ENCODE measurements at regions not wholly inside any gene's neighbourhood (a gene's known extent, or its start where the extent isn't known, plus 50 kb on each side); places are given as distances from the start of the nearest gene placed in this dataset.
"Not testable (repeated sequence)": the region's sequence is repeated elsewhere in the genome, so short reads cannot be mapped to it uniquely, and the experiment has no call there.

DNA sequence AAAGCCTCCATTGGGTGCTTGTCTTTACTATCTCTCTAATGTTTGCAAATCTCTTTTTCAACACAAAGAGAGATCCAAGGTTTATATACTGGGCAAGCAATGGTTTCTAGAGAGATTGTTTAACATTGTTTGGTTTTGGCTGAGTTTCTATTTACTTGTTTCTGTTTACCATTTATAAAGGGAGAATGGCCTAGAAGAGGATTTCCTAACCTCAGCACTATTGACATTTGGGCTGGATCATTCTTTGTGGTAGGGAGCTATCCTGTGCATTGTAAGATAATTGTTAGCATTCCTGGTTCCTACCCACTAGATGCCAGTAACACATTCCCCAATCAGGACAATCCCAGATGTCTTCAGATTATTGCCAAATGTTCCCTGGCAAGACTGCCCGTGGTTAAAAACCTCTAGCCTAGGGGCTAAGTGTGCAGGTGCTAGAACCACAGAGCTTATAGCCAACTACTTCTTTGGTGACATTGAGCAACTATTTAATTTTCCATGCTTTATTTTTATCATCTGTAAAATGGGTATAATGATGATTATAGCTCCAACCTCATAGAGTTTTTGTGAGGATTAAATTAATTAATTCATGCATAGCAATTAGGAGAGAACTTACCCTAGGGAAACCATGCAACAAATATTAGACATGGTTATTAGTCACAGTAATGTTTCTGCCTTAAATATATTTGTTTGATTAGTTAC, 413.9 kb upstream of the MAF start:
- DNase-seq (ENCODE audit: low read depth in 2 of 2): no peak

- no peak for DNase-seq (ENCODE audit: low read depth in 2 of 2)
These were observed 412.0 kb upstream of the MAF start for GRCh38 chr16:80012586-80012985.

DNA sequence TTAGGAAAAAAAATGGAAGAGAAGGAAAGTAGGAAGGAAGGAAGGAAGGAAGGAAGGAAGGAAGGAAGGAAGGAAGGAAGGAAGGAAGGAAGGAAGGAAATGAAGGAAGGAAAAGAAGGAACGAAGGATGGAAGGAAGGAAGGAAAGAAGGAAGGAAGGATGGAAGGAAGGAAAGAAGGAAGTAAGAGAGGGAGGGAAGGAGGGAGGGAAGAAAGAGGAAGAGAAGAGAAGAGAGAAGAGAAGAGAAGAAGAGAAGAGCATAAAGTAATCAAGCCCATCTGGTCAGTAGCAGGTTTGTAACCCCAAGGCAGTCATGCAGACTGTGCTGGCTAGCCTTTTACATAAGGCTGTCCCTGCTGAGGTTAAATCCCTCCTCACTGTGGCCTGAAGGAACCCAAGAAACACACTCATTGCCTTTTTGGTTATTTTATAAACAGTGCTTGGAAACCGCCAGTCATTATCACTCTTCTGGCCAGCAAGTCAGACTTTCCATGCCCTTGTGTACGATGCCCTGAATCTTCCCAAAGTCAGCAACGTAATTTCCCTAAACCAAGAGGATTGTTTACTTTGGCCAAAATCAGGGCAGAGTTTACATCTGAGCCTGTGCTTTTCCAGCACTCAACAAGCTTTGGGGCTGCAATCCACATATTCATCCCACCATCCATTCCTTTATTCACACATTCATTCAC, 409.6 kb upstream of the MAF start:
- no peak for DNase-seq (ENCODE audit: low read depth in 2 of 2)

GRCh38 chr16:80008857-80009256, 408.3 kb upstream of the MAF start:
- DNase-seq (ENCODE audit: low read depth in 2 of 2): no peak

- no peak for DNase-seq (ENCODE audit: low read depth in 2 of 2)
These were observed 406.7 kb upstream of the MAF start for GRCh38 chr16:80007231-80007630.

DNA sequence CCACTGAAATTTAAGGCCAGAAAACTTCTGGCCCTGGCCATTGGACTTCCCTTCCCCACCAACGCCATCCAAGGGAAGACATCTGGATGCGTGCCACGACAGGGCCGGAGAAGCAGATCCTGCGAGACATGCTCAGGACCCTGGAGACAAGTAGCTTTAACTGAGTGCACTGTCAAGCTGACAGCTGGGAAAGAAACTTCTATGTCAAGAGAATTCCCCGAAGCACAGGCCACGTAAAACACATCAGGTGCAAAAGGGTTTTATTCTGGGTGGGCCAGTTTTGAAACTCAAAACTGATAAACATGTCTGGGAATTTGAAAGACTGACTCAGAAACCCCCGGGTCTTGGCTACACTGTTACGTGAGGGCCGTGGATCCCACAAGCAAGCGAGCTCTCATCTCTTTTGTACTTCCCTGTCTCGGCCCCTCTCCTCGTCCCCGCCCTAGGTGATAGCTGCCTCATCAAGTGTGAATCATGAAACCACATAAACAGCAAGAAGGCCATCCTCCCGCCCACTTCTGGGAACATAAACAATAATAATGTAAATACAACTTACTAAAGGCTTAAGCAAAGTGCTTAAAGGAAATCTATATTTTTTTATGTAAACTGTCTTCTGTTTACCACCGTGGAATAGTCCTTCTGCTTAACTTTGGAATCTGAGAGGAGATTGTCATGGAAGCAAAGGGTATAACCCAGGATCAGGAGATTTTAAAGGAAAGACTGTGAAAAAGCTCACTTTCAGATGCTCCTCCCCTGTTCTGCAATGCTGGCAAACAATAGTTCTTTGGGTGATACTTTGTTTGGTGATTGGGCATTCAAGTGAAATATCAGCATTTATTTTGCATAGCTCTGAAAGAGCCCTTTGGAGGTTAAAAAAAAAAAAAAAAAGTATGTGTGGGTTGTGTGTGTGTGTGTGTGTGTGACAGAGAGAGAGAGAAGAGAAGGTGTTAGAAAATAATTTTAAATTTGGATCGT, 406.0 kb upstream of the MAF start:
- DNase-seq (ENCODE audit: low read depth in 2 of 2): no peak

DNA sequence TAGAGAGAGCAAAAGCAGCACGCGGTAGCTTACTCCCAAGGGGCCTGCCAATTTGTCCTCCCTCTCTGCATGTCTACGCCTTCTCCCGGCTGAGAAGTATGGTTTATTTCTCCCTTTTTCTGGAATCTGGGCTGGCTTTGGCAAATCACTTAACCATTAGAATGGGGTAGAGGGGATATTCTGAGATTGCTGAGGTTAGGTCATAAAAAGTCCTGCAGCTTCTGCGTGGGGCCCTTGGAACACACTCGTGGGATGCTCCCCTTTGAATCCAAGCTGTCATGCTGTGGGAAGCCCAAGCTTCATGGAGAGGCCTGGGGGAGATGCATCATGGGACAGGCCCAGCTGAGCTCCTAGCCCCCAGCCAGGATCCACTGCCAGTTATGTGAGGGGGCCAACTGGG, 403.6 kb upstream of the MAF start:
- no peak for DNase-seq (ENCODE audit: low read depth in 2 of 2)

- DNase-seq (ENCODE audit: low read depth in 2 of 2): no peak
These were observed 401.7 kb upstream of the MAF start for GRCh38 chr16:80002261-80002660.

DNA sequence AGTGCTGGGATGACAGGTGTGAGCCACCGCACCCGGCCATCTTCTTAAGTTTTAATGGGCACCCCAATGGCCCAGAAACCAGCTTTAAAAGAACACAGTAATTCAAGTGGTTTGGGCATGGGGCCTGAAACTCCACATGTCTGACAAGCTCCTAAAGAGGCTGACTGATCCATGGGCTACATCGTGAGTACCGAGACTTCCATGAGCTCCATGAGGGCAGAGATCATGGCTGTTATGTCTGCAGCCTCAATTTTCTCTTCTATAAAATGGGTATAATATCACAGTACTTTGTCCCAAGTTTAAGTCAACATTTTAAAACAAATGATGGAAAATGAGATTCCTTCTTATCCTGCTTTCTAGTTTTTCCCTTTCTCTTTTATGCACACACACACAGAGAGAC, 397.6 kb upstream of the MAF start:
- no peak for DNase-seq (ENCODE audit: low read depth in 2 of 2)

GRCh38 chr16:79997257-79997656, 396.7 kb upstream of the MAF start:
- no peak for DNase-seq (ENCODE audit: low read depth in 2 of 2)

DNA sequence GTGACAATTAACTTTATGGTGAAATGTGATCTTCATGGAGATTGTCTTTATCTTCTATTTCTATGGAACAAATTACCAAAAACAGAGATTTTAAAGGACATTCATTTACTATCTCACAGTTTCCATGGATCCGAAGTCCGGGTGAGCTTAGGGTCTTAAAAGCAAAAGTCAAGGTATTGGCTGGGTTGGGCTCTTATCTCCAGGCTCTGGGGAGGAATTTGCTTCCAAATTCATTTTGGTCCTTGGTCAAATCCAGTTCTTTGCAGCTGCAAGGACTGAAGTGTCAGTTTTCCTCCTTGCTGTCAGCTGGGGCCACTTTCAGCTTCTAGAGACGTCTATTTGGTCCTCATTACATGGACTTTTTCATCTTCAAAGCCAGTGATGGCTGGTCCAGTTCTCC, 395.8 kb upstream of the MAF start:
- DNase-seq (ENCODE audit: low read depth in 2 of 2): no peak

DNA sequence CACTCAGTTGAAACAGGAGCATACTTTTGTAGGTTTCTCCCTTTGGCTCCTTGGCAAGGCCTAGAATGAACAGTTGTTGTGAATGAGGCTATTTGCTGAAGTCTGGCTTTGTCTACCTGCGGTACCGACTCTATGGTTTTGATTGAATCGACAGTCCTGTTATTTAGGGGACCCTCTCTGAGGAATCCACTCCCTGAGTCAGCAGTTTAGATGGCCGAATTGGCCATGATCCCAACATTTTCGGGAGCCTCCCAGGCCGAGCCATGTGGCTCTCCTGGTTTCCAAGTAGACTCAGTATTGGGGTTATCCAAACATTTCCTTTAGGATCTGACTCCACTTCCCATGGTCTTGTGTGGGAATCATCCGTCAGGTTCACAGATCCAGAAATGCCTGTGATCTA, 394.8 kb upstream of the MAF start:
- no peak for DNase-seq (ENCODE audit: low read depth in 2 of 2)

- DNase-seq (ENCODE audit: low read depth in 2 of 2): no peak
These were observed 393.9 kb upstream of the MAF start for GRCh38 chr16:79994418-79994817.

- DNase-seq (ENCODE audit: low read depth in 2 of 2): no peak
These were observed 393.2 kb upstream of the MAF start for GRCh38 chr16:79993629-79994209.

GRCh38 chr16:79991969-79992368, 391.4 kb upstream of the MAF start:
- DNase-seq (ENCODE audit: low read depth in 2 of 2): no peak

DNA sequence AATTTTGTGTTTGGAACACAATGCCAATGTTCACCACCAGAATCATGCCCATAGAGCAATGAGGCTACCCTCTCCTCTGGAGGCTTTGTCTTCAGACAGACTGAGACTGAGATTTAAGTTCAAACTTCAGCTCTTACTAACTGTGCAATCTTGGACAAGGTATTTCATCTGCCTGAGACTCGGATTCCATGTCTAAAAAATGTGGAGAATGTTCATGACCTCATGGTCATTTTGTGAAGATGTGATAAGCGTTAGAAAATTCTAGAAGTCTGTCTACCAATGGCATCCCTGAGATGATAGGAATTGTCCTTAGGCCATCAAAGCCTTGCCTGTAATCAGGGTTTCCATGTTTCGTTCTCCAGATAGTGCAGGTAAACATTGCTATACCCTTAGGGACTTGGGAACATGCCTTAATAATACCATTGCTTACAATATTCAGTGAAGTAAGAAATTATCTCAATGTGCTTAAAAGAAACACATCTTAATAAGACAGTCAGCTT, 388.2 kb upstream of the MAF start:
- DNase-seq (ENCODE audit: low read depth in 2 of 2): no peak

DNA sequence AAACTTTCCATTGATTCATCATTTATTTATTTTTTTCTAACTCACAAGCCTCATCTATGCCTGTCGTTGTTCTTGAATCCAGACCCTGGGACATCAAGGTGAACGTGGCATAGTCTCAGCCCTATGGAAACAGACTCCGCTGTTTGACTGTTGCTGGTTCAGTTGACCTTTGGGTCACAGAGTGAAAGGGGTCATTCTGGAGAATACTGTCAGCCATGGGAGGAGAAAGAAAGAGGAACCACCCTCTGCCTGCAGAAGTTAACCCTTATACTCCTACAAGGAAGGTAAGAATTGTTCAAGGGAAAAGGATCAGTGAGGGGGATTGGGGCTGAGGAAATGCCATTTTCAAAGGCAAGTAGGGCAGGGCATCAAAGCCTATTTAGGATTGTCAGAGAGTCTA, 387.6 kb upstream of the MAF start:
- no peak for DNase-seq (ENCODE audit: low read depth in 2 of 2)

- no peak for DNase-seq (ENCODE audit: low read depth in 2 of 2)
These were observed 385.8 kb upstream of the MAF start for GRCh38 chr16:79986352-79986751.

- no peak for DNase-seq (ENCODE audit: low read depth in 2 of 2)
These were observed 385.1 kb upstream of the MAF start for GRCh38 chr16:79985606-79986005.

- not testable (repeated sequence) for DNase-seq (ENCODE audit: low read depth in 2 of 2)
These were observed 383.6 kb upstream of the MAF start for GRCh38 chr16:79984149-79984548.

DNA sequence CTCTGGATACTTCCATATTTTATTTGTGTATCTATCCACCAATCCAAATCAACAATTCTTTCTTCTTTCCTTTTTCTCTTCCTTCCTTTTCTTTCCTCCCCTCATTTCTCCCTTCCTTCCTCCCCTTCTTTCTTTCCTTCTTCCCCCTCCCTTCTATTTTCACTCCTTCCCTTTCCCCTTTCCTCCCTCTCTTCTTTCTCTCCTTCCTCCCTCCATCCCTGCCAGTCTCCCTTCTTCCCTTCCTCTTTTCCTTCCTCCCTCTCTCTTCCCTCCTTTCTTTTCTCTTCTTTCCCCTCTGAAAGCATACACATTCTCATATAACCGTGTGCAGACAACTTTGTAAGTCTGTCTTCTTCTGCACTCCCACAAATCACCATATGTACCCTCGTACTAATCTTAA, 382.3 kb upstream of the MAF start:
- no peak for DNase-seq (ENCODE audit: low read depth in 2 of 2)

DNA sequence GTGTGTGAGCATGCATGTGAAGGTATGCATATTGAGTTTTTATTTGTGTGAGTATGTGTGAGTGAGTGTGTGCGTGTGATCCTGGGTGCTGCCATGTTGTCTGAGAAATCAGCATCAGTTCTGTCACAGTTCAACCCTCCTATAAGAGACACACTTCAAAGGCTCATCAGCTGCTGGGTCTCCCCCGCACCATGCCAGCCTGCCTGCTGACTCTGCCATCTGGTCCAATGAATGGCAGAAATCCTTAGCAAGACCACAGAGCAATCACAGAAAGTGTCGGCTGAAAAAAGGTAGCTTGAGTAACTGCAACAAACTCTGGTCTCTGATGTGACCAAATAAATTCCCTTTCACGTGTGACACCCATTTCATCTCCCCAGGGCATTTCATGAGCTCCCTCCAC, 381.8 kb upstream of the MAF start:
- DNase-seq (ENCODE audit: low read depth in 2 of 2): no peak
